Stimulated activated CD8-positive, alpha-beta memory T cell treated with anti-CD3 and anti-CD28 coated beads, Interleukin-4, amount 100 ng/mL, for 1 hour (primary cell): ENCODE measurements at regions not wholly inside any gene's neighbourhood (a gene's known extent, or its start where the extent isn't known, plus 50 kb on each side); places are given as distances from the start of the nearest gene placed in this dataset.

Source experiments
- DNase-seq, 2 donors: peaks; one replicate each; pipeline ENCODE4 v3.0.0-alpha.2; 2020; ENCODE audit warnings: low read depth in 2 of 2, low spot score in 1 of 2

DNA sequence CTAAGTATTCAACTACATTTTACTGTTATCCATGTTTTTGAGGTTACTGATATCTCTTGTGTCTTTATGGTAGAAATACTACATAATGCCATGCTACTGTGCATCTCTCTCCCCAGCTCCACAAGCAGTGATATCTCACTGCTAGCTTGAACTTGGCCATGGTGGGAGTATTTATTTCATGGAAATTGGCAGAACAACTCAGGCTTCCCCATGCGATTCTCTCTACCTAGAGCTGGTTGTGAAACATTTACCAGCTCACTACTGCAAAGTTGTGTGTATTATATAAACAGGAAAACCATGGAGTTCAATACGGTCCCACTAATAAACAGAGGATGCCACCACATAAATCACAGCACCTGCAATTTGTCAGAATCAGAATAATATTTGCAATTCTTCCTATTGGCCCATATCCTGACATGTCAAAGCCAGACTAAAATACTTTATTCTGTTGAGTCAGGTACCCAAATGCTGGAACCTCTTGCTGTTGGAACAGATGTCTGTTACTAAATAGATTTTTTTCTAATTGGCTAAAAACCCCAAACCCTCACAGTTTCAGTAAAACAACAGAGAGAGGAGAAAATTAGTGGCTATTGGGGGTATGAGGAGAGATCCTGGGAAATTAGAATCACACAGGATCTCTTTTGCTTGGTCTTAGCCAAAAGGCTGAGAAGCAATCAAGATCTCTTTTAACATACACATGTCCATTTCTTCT, 91.4 kb upstream of the SLC10A2 start:
- DNase-seq = no peak

GRCh38 chr13:103157016-103157415, 90.8 kb upstream of the SLC10A2 start:
- no peak for DNase-seq

DNA sequence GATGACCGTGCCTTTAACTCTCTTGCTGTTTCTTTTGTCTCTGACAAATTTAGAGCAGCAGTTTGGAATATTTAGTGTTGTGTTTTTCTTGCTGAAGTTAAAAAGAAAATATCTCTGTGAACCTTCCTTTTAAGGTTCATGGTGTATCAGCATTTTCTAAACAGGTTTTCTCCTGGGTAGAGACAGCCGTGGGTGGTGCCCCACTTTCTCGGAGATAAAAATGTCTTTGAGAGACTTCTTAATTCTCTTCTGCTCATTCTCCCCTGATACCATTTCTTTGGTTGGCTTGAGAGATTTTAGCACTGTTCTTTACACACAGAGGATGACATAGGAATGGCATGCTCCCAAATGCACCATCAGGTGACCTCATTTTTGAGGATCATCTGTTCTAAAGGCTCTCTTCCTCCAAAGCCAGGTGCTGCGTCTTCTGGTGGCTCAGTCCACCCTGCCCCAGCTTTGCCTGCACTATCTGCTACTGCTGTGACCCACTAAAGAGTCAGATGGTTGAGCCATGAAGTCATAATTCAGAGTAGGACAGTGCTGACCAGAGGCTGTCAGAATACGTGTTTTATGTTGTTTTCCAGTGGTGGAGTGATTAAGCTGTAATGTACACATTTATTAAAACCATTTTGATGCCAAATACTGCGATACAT, 90.3 kb upstream of the SLC10A2 start:
- DNase-seq = no peak

DNA sequence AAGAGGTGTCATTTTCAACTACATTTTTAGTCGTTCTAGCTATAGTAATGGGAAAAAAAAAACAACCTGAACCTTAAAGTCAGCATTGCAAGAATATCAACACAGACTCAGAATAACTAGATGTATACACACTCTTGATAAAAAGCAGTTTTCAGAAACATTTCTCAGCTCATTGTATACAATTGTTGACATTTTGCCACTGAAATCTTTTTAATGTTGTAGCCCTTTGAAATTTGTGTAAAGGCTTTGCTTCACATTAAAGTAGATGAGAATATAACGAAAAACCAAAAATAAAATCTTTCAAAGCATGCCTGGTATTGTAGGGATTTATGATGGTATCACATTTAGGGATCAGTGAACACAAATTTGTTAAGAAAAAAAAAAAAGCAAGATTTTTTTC, 87.2 kb upstream of the SLC10A2 start:
- DNase-seq = no peak

- DNase-seq = no peak
Measured at GRCh38 chr13:103147961-103148360, 81.7 kb upstream of the SLC10A2 start.

- DNase-seq = no peak
Measured at GRCh38 chr13:103145442-103145841, 79.2 kb upstream of the SLC10A2 start.

DNA sequence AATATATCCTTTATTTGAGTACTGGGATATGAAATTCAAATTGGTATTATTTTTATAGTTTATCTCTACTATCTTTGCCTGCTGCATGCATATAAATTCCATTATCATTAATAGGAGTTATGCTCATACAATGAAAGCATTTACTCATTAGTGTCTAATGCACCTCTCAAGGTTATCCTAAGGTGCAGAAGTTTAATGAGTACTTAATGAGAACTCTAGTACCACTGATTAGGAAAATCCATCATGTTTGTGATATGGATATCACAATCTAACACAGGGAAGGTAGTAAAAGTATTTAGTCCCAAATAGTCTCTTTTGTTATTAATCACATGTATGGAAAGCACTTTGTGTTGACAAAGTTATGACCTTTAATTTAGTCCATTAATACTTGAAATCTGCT, 77.2 kb upstream of the SLC10A2 start:
- no peak for DNase-seq

DNA sequence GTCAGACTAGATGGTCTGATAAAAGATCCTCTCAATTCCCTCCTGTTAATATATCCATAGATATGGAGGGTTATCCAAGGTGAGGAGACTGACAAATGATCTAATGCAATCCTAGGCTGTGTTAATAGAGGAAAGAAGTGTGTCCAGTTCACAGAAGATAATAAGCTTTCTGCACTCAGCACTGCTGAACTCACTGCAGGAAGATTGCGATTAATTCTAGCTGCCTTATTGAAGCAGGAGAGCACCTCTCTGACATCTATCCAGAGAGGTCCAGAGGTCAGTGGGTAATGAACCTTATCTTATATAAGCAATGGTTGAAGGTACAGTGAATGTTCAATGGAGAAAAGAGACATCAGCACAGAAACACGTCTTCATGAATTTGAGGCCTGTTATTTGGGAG, 75.9 kb upstream of the SLC10A2 start:
- DNase-seq = no peak

DNA sequence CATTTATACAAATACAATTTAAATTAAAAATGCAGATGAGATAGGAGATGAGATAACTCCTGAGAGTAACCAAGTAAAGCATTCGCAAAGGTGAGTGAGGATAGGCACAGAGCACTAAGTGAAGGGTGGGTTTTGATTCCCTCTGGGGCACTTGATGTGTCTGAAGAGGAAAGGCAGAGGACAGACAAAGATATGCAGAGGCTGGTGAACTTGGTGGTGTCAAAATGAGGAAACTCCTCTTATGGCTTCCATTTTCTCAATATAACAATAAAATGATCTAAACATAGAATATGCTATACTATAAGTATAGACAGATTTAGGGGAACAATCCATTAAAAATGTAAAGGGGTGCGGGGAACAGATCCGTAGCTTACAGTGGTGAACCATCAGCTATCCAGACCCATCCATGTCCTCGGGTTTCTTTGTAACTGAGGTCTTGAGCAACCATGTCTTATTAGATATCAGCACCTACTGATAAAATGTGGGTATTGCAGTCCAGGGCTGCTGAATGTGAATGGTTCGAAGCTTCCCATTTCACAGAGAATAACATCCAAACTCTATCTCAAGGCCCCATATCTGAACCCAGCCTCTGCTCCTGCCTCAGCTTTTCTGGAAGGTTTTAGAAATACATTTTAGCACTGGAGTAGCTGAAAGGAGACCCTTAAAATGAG, 73.9 kb upstream of the SLC10A2 start:
- no peak for DNase-seq

DNA sequence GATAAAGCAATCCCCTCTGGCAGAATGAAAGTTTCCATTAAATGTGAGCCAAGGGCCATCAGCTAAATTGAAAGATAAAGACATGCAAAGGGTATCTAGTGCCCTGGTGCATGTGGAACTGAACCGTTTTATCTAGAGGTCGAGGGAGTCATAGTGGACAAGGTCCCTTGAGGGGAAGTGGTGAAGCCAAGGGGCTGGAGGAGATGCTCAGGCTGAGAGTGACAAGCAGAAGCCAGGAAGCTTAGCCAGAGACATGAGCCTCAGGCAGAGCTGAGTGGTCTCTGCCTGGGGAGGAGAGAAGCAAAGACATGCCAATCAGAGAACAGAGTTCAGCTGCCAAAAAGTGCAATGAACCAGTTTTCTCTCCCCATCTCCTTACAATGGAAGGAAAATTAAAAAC, 68.1 kb upstream of the SLC10A2 start:
- no peak for DNase-seq

DNA sequence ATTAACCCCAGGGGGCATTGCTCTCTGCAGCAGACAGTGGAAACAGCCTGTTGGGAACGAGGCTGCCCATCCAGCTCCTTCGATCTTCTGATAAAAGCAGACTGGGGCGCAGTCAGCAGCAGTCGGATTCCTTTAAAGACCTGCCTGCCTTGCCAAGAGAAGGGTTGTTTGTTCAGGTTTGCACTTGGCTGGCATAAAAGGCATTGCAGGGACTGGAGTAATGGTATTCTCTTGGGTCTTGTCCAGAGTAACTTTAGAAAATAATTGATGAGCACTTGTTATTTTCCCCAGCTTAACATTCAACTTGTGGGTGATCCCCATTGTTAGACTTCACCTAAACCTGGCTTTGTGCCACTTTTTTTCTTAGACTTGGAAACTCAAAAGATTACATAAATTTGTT, 67.3 kb upstream of the SLC10A2 start:
- no peak for DNase-seq

DNA sequence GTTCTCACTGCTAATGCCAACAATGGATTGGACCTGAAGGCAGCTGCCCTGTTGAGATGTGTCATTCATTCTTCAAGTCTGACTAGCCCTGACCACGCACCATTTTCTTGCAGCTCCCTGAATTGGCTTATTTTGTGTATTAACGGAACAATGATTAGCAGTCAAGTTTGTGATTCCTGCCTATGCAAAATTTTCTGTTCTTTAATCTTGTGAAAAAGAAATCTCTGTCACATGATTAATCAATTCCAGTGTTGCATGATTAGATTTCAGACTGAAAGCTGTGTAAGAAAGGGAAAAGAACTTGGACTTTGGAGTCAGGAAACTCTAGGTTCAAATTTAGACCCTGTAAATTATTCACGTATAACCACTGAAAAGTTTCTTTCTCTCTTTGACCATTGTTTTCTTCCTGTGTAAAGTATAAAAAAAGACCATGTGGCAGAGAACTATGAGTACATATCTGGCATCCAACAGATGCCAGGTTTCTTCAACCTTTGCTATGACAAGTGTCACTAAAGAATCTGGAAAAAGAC, 64.5 kb upstream of the SLC10A2 start:
- no peak for DNase-seq

DNA sequence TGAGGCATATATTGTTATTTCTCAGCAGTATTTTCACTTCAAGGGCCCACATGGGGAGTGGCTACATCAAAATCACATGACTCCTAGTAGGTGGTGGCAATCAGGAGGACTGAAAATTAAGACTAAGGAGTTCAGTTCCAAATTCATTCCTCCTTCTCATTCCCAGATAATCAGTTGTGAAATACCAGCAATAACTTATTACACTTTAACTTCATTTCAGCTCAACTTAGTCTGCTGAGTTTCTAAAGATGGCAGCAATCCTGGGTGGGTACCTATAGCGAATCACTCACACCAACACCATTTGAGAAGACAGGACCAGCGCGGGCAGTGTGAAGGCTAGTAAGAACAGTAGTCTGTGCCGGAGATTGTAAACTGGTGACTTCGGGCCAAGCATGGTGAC, 63.9 kb upstream of the SLC10A2 start:
- no peak for DNase-seq
